Motor neuron (in vitro differentiated cells): ENCODE measurements at regions not wholly inside any gene's neighbourhood (a gene's known extent, or its start where the extent isn't known, plus 50 kb on each side); places are given as distances from the start of the nearest gene placed in this dataset.
A peak's percentile ranks its signal among the peaks of the same experiment; 100 is the strongest.

Source experiments
- ATAC-seq, 8 experiments: fragments of 200-7000 bp; cut with Tn5 transposase; replicated peaks in 6 of 8; 2 replicates each; pipeline ENCODE4 v1.8.0; 2021; ENCODE audit warnings: mild to moderate bottlenecking in 8 of 8, moderate library complexity in 8 of 8
- H3K27ac ChIP-seq, 2 donors: fragments of 250-450 bp; sonication (Bioruptor Pico); 2 replicates each; pipeline ENCODE4 v1.9.0; 2021; ENCODE audit warnings: antibody characterized with exemption in 2 of 2, mild to moderate bottlenecking in 2 of 2, moderate library complexity in 1 of 2
- H3K4me1 ChIP-seq, 2 donors: fragments of 250-450 bp; sonication (Bioruptor Pico); replicated peaks in 1 of 2; 2 replicates each; pipeline ENCODE4 v1.6.1; 2021; ENCODE audit warnings: antibody characterized with exemption in 2 of 2, mild to moderate bottlenecking in 2 of 2, moderate library complexity in 1 of 2
- H3K4me3 ChIP-seq, 5 donors: fragments of 250-450 bp; sonication (Bioruptor Pico); 2 replicates each; pipeline ENCODE4 v1.9.0; 2021; ENCODE audit warnings: antibody characterized with exemption in 5 of 5, mild to moderate bottlenecking in 5 of 5, moderate library complexity in 4 of 5
- WGBS, 10 experiments: fragments of 450-650 bp; shearing (Covaris generic); methylation state at CpG; one replicate each; pipeline ENCODE4 v1.0.0; 2022; 5-methylcytosine and 5-hydroxymethylcytosine counted together
- in situ Hi-C, 9 experiments: fragments of 400-800 bp; cut with MboI; loops; one replicate each; pipeline ENCODE4 v1.15.0; 2021; ENCODE audit warnings: low sequenced_read_pairs in 9 of 9, low pct_unique_long_range_greater_than_20kb in 2 of 9; ENCODE audit not compliant: unreplicated experiment in 9 of 9

DNA sequence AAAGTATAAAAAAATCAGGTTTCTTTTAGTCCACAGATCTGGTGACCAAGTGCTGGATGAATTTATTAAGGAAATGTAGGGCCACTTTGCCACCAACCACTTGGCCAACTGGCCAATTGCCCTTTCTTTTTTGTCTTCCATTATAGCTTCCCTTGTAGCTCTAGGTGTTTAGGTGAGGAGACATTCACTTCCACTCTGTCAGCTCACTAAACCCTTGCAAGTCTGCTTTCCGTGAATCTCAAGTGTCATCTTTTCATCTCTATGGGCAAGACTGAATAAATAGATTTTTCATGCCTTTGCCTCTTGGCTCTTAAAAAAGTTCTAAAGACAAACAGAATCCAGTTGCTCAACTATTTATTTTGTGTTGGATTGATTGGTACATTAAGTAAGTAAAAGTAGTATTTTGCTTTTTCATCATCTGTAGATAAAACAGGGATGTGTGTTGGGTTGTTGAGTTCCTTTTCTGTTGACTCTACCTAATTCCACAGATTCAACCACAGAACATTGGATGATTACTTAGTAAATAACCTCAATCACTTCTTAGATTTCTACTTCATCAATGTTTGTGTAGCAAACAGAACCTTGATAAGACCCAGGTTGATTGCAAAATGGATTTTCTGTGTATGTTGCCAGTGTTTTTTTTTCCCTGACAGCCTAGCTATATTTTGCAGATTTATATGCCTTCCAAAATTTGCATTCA, 68.1 kb upstream of the GRXCR1 start:
- no peak for ATAC-seq
- WGBS, 10 experiments = 0 to 100% (median 80%) methylated on average over 1 of the region's 1 CpG; no CpG with 5 or more reads in 3 of the 10 experiments
- Histone ChIP-seq H3K27ac (no peak overlapping the region), H3K4me1 (no peaks in the 10 kb centered on the region), H3K4me3 (no peak overlapping the region)
- in situ Hi-C loops = no loop called here

DNA sequence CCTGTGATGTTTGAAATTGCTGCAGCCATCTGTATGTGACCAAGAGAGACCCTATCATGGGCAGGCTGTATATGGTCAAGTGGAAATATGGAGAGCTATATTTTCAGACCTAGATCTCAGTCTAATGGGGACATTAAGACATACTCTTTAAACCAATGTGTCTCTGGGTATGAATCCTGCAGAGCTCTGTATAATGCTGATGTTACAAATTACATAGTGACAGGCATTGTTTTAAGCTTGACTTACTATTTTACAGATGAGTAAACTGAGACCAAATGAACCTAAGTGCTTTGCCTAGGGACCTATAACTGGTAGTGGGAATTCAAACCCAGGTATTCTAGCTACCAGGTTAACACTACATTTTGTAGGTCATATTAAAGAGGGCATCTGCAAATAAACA, 71.3 kb upstream of the GRXCR1 start:
- no peak for ATAC-seq
- Histone ChIP-seq H3K4me1 (peaks cover 0 to 4% of the 10 kb centered on the region in 2 donors), H3K27ac (no peak overlapping the region), H3K4me3 (no peak overlapping the region)
- in situ Hi-C loops = no loop called here

DNA sequence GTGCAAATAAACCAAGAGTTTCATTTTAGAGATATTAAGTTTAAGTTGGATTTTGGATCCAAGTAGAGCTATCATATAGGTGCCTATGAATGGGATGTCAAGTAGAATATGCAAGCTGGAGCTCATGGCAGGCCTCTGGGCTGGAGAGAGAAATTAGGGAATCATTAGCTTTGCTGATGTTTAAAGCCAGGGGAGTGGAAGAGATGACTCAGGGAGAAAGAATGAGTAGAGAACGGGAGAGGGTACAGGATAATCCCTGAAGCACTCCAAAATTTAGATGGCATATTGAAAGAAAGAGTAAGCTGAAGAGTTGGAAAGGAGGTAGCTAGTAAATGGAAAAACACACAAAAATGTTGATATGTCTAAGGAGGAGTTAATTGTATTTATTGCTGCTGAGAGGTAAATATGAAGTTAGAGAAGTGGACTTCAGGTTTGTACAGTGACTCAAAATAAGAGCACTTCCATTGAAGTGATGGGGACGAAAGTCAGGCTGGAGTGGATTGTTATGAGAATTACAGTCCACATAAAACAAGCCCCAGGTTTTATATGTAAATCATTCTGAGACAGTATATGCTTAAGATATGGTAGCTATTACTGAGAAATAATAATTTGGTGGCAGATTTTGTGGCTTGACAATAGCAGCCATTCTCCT, 72.5 kb upstream of the GRXCR1 start:
- no peak overlapping the region for H3K27ac ChIP-seq
- ATAC-seq = no peak
- in situ Hi-C loops = no loop called here
- H3K4me1 ChIP-seq = peaks cover 0 to 4% of the 10 kb centered on the region in 2 donors
- 0 to 73% (median 38%) methylated on average over 1 to 2 of the region's 2 CpGs for WGBS, 10 experiments
- H3K4me3 ChIP-seq = no peak overlapping the region

DNA sequence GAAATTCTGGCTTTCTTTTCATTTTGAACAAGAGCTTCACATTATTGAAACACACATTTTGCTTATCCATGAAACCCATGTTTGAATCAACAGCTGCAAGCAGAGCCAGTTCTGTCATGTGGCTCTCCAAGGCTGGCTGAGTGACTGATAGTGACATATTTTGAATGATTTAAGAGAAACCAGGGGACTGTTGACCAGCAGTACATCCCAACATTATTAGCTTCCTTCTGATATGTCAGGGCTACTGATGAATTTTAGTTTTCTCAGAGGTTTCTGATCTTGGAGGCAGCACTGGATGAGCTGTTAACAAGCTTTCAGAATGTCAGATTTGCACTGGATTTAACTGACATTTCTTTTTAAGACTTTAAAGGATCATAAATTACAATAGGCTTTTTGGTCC, 74.6 kb upstream of the GRXCR1 start:
- Histone ChIP-seq H3K4me3 (no peak overlapping the region), H3K27ac (no peak overlapping the region), H3K4me1 (peaks cover 0 to 4% of the 10 kb centered on the region in 2 donors)
- in situ Hi-C loops = no loop called here
- peak in 4 of 8 experiments; percentile 24 to 91 (median 54) for ATAC-seq

DNA sequence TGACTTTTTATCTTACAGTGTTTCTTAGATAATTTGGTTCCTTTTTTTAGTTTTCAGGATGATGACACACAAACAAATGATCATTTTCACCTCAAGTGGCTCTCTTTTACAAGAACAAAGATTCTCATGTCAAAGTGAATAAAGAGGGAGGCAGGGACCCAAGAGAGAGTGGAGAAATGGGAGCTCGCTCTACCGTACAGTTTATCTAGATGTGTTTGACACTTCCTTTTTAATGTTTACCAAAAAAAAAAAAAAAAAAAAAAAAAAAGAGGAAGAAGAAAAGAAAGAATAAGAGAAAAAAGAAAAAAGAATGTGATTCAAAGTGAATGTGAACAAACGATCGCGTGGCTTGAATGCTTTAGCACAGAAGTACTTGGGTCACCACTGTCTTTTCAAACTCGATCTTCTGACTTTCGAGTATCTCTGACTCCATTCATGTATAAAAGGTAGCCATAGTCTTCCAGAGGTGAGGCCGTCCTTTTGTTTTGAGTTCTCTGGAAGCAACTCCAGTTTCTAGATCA, 75.6 kb upstream of the GRXCR1 start:
- H3K27ac ChIP-seq = no peak overlapping the region
- in situ Hi-C loops = no loop called here
- no peak overlapping the region for H3K4me3 ChIP-seq
- ATAC-seq = no peak
- H3K4me1 ChIP-seq = peaks cover 0 to 4% of the 10 kb centered on the region in 2 donors
- WGBS, 10 experiments = 18 to 94% (median 64%) methylated on average over 2 to 8 of the region's 8 CpGs

DNA sequence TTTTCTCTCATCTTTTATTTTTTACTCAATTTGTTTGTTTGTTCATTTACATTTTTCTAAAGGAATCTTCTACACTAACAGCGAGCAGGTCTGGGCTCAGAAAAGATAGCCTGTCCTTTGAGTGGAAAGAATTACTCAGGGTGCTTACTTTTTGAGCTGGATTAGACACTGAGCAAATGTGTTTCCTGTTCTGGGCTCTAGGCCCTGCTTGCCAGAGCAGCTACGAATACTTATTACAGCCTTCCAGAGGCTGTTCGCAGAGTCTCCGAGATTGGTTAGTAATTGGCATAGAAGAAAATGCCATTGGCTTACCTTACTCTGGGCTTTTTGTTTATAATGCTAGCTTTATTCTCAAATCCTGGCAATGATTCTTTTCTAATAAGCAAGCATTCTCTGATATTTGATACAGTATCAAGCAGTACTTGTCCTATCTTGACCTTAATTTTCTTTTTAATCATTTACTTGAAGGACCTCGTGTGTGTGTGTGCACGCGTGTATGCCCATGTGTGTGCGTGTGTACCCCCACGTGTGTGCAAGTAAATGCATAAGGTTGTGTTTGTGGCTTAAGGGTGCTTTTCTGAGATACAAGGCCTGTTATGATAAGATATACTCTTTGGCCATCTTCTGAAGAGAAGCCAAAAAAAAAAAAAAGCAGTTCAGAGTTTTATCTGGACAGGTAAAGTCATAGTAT, 76.2 kb upstream of the GRXCR1 start:
- Histone ChIP-seq H3K27ac (no peak overlapping the region), H3K4me1 (peaks cover 0 to 4% of the 10 kb centered on the region in 2 donors), H3K4me3 (no peak overlapping the region)
- no peak for ATAC-seq
- in situ Hi-C loops = no loop called here
- 29 to 98% (median 82%) methylated on average over 4 to 9 of the region's 9 CpGs; no CpG with 5 or more reads in 1 of the 10 experiments for WGBS, 10 experiments

DNA sequence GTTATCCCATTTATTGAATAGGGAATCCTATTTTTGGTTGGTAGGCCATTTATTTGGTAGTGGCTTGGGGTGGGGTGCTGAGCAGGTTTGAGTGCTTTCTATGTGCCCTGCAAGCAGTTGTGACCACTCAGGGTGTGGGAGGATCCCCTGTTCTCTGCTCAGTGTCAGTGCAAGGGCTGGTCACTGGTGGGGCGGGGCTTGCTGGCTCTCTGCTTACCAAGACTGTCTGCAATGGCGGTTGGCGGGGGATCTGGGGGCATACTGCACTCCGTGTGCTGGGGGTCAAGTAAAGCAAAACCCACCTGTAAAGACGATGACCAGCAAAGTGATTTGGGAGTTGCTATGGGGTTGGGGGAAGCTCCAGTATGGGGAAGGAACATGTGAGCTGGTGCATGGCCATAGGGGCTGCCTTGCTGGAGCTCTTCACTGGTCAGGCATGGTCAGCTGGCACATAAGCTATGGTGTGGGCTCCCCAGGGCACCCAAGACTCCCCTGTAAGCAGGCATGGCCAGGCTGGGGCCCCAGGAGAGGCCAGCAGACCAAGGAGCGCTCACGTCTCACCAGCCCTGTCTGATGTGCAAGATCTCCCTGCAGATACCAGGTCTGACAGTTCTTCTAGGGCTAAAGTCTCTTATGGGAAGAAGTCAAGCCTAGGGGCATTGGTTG, 83.0 kb upstream of the GRXCR1 start:
- in situ Hi-C loops = no loop called here
- no peak for ATAC-seq
- 0 to 80% (median 80%) methylated on average over 1 to 4 of the region's 7 CpGs; no CpG with 5 or more reads in 7 of the 10 experiments for whole genome bisulfite sequencing, 10 experiments
- H3K4me3 ChIP-seq = no peak overlapping the region
- H3K27ac ChIP-seq = no peak overlapping the region
- H3K4me1 ChIP-seq = no peaks in the 10 kb centered on the region

DNA sequence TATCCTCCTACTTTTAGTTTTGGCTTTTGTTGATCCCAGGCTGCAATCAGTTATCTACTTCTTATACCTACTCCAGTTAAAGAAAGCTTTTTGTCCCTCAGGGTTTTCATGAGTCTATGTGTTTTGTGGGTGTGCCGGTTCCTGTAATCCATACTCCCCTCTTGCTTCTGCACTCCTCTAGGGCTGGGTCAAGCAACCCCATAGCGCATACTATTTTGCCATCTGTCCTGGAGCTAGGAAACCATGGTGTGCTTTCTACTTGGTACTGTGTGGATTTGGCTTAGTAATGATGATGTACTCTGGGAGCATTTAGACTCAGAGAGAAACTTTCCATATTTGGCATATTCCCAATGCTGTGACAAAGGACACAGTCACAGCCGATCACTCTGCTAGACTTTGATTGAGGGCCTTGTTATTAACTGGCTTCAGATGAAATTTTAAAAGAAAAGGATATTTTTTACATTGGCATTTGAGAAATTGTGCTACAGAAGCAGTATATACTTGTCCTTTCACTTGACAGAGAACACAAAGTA, 86.1 kb upstream of the GRXCR1 start:
- 0 to 100% (median 94%) methylated on average over 1 to 3 of the region's 3 CpGs; no CpG with 5 or more reads in 2 of the 10 experiments for WGBS, 10 experiments
- in situ Hi-C loops = no loop called here
- no peak overlapping the region for H3K27ac ChIP-seq
- no peak overlapping the region for H3K4me3 ChIP-seq
- H3K4me1 ChIP-seq = no peaks in the 10 kb centered on the region
- ATAC-seq = peak in 3 of 8 experiments; percentile 54 to 79 (median 55)

DNA sequence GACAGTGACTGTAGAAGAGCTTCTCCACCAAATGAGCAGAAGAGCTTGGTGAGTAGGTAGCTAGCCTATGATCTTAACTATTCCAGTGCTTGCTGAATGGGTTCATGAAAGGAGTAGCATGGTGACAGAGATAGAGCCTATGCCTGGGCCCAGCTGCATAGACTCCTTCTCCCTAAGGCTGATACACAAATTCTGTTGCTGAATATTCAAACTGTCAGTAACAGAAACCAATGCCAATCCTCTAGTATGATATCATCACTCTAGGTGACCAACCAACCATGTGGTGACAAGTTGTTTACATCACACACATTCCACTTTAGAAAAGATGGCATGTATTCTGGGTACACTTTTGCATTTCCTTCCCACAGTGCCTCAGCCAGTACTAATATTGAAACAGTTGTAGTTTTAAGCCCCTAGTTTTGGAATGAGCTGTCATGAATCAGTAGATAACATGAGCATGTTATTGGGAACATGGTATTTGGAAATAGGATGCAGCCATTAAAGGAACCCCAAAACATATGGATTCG, 103.4 kb upstream of the GRXCR1 start:
- Histone ChIP-seq H3K4me3 (no peak overlapping the region), H3K27ac (no peak overlapping the region), H3K4me1 (no peaks in the 10 kb centered on the region)
- WGBS, 10 experiments = 0 to 75% (median 60%) methylated on average over 1 of the region's 1 CpG; no CpG with 5 or more reads in 5 of the 10 experiments
- ATAC-seq = peak in 2 of 8 experiments; percentile 64 to 66
- in situ Hi-C loops = no loop called here

DNA sequence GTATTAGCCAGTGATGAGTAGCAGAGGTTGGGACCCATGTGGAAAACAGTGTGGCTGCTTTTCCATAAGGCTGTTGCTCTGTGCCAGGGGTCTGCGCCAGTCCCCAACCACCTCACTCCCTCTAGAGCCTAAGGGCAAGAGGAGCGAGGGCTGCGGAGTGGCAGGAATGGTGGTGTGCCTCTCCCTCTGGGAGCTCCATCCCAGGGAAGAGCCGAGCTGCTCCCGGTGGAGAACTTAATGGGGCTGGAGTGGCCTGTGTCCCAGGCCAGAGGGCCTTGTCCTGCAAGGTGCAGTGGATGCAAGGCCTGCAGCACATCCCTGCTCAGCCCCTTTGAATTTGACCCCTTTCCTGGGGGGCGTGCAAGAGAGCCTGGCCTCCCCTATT, 105.4 kb upstream of the GRXCR1 start:
- WGBS, 10 experiments = 90 to 100% methylated on average over 2 of the region's 6 CpGs; no CpG with 5 or more reads in 8 of the 10 experiments
- Histone ChIP-seq H3K4me3 (no peak overlapping the region), H3K27ac (no peak overlapping the region), H3K4me1 (no peaks in the 10 kb centered on the region)
- in situ Hi-C loops = no loop called here
- ATAC-seq = no peak

DNA sequence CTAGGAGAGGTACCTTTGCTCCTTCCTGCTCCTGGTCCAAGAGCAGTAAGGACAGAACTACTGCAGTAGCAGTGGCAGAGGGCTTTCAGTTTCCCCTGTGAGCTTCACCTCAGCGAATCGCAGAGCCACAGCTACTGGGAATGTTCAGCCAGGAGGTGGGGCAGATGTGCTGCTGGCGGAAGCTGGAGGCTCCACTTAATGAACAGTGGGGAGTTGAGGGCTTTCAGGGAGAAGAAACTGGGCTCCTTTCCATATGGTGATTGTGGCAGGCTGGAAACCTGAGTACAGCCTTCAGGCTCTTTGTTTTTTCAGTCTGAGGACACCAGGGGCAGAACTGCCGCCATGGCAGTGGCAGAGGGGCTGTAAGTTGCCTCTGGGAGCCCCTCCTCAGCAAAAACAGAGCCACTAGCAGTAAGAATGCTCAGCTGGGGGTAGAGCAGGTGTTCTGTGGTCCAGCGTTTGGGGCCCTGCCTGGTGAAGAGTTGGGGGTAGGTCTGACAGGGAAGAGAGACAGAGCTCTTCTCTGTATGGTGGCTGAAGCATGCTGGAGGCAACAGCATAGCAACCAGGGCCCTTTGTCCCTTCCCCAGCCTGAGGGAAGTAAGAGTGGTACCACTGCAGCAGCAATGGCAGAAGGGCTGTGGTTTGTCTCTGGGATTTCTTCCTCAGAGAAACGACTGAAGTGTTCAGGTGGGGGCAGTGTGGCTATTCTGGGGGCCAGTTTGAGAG, 106.0 kb upstream of the GRXCR1 start:
- ATAC-seq = peak in 4 of 8 experiments; percentile 57 to 91 (median 88)
- in situ Hi-C loops = no loop called here
- Histone ChIP-seq H3K4me3 (no peak overlapping the region), H3K27ac (no peak overlapping the region), H3K4me1 (no peaks in the 10 kb centered on the region)
- WGBS, 10 experiments = 11 to 80% (median 32%) methylated on average over 2 to 4 of the region's 6 CpGs; no CpG with 5 or more reads in 4 of the 10 experiments

DNA sequence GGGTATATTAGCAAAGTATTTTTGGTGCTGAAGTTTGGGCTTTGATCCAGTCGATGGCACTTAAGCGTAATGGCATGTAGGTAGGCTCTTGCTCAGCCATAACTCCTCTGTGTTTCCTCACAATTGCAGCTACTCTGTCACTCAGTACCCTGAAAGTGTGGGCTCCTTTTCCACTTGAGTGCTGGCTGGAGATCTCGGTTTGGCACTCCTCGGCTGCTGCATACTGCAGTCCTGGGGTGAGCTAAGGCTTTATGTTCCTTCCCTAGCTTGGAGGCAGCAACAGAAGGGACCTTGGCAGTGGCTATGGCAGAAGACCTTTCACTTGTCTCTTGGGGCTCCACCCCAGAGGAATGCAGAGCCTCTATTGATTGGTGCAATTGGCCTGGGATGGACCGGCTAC, 106.7 kb upstream of the GRXCR1 start:
- Histone ChIP-seq H3K4me1 (no peaks in the 10 kb centered on the region), H3K4me3 (no peak overlapping the region), H3K27ac (no peak overlapping the region)
- ATAC-seq = no peak
- WGBS, 10 experiments = 14 to 100% (median 80%) methylated on average over 1 to 4 of the region's 5 CpGs; no CpG with 5 or more reads in 1 of the 10 experiments
- in situ Hi-C loops = no loop called here
